ENCODE measurements at regions not wholly inside any gene's neighbourhood (a gene's known extent, or its start where the extent isn't known, plus 50 kb on each side); places are given as distances from the start of the nearest gene placed in this dataset.
"Not testable (repeated sequence)": the region's sequence is repeated elsewhere in the genome, so short reads cannot be mapped to it uniquely, and the experiment has no call there.

DNA sequence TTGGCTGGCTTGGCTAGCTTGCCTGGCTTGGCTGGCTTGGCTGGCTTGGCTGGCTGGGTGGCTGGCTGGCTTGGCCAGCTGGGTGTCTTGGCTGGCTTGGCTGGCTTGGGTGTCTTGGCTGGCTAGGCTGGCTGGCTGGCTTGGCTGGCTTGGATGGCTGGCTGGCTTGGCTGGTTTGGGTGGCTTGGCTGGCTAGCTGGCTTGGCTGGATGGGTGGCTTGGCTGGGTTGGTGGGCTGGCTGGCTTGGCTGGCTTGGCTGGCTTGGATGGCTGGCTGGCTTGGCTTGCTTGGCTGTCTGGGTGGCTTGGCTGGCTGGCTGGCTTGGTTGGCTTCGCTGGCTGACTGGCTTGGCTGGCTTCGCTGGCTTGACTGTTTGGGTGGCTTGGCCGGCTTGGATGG lies 440.3 kb downstream of the GOLGA6L6 start:
- H3K4me1 ChIP-seq (ENCODE audit: control insufficient read depth, insufficient read depth, low read length); H3K36me3 ChIP-seq (ENCODE audit: control insufficient read depth, insufficient read depth, low read length); BruUV-seq (replicated peaks); in situ Hi-C loops (cut with HindIII; ENCODE audit: low pct_unique_long_range_greater_than_20kb, low sequenced_read_pairs); ATAC-seq; CTCF ChIA-PET; intact Hi-C loops (cut with micrococcal nuclease; ENCODE audit: unreplicated experiment); POLR2A ChIA-PET; H3K27me3 ChIP-seq (ENCODE audit: control insufficient read depth, insufficient read depth, low read length); H3K4me3 ChIP-seq (ENCODE audit: low read depth in 2 of 2, low read length in 2 of 2); H3K27ac ChIP-seq (ENCODE audit: low read length); H3K9me3 ChIP-seq (ENCODE audit: control insufficient read depth, insufficient read depth, low read depth, low read length); DNase-seq (ENCODE audit: low read depth, low spot score): not testable (repeated sequence)

DNA sequence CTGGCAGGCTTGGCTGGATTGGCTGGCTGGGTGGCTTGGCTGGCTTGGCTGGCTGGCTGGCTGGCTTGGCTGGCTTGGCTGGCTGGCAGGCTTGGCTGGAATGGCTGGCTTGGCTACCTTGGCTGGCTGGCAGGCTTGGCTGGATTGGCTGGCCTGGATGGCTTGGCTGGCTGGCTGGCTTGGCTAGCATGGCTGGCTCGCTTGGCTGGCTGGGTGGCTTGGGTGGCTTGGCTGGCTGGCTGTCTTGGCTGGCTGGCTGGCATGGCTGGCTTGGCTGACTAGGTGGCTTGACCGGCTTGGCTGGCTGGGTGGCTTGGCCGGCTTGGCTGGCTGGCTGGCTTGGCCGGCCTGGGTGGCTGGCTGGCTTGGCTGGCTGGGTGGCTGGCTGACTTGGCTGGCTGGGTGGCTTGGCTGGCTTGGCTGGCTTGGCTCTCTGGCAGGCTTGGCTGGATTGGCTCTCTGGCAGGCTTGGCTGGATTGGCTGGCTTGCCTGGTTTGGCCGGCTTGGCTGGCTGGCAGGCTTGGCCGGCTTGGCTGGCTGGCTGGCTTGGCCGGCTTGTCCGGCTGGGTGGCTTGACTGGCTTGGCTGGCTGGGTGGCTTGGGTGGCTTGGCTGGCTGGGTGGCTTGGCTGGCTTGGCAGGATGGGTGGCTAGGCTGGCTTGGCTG lies 440.9 kb downstream of the GOLGA6L6 start:
- intact Hi-C loops (cut with micrococcal nuclease; ENCODE audit: unreplicated experiment); POLR2A ChIA-PET; DNase-seq (ENCODE audit: low read depth, low spot score); H3K36me3 ChIP-seq (ENCODE audit: control insufficient read depth, insufficient read depth, low read length); H3K4me3 ChIP-seq (ENCODE audit: low read depth in 2 of 2, low read length in 2 of 2); H3K27ac ChIP-seq (ENCODE audit: low read length); in situ Hi-C loops (cut with HindIII; ENCODE audit: low pct_unique_long_range_greater_than_20kb, low sequenced_read_pairs); CTCF ChIA-PET; H3K9me3 ChIP-seq (ENCODE audit: control insufficient read depth, insufficient read depth, low read depth, low read length); H3K27me3 ChIP-seq (ENCODE audit: control insufficient read depth, insufficient read depth, low read length); ATAC-seq; BruUV-seq (replicated peaks); H3K4me1 ChIP-seq (ENCODE audit: control insufficient read depth, insufficient read depth, low read length): not testable (repeated sequence)

DNA sequence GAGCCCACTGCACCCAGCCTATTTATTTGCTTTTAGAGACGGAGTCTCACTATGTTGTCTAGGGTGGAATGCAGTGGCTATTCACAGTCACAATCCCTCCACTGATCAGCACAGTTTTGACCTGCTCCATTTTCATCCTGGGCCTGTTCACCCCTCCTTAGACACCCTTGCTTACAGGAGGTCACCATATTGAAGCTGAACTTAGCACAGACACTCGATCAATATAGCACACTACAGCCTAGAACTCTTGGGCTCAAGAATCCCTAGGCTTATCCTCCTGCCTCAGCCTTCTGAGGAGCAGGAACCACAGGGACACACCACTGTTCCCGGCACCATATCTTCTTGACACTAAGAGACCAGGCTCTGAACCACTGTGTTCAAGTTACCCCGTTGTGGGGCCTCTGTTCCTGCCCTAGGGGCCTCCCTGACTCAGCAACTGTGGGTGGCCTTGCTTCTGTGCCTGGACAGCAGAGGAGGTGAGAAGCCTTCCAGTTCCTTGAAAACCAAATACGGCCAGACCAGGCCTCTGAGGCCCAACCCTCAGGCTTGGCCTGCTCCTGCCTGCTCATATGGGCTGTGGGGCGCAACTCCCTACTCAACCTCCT lies 445.8 kb downstream of the GOLGA6L6 start:
- H3K36me3 ChIP-seq (ENCODE audit: control insufficient read depth, insufficient read depth, low read length); in situ Hi-C loops (cut with HindIII; ENCODE audit: low pct_unique_long_range_greater_than_20kb, low sequenced_read_pairs); H3K4me1 ChIP-seq (ENCODE audit: control insufficient read depth, insufficient read depth, low read length); POLR2A ChIA-PET; ATAC-seq; H3K9me3 ChIP-seq (ENCODE audit: control insufficient read depth, insufficient read depth, low read depth, low read length); H3K4me3 ChIP-seq (ENCODE audit: low read depth in 2 of 2, low read length in 2 of 2); H3K27me3 ChIP-seq (ENCODE audit: control insufficient read depth, insufficient read depth, low read length); CTCF ChIA-PET; DNase-seq (ENCODE audit: low read depth, low spot score); intact Hi-C loops (cut with micrococcal nuclease; ENCODE audit: unreplicated experiment); BruUV-seq (replicated peaks); H3K27ac ChIP-seq (ENCODE audit: low read length): not testable (repeated sequence)

DNA sequence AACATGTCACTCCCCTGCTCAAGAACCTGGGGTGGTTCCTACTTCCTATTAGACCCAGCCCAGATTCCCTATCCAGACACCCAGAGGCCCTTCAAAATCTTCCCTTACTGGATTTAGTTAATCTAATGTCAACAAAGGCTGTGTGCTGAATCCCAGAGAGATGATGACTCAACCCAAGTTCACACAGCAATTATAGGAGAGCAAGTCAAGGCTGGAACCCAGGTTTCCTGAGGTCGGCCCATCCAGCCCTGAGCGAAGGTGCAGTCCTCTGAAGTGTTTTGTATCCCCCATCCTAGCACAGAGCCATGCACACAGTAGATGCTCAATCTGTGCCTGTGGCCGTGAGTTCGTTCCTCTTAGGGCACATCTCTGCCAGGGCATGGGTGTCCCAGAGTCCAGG lies 452.1 kb downstream of the GOLGA6L6 start:
- in situ Hi-C loops (cut with HindIII; ENCODE audit: low pct_unique_long_range_greater_than_20kb, low sequenced_read_pairs); CTCF ChIA-PET; DNase-seq (ENCODE audit: low read depth, low spot score); H3K36me3 ChIP-seq (ENCODE audit: control insufficient read depth, insufficient read depth, low read length); BruUV-seq (replicated peaks); ATAC-seq; H3K9me3 ChIP-seq (ENCODE audit: control insufficient read depth, insufficient read depth, low read depth, low read length); POLR2A ChIA-PET; H3K27ac ChIP-seq (ENCODE audit: low read length); intact Hi-C loops (cut with micrococcal nuclease; ENCODE audit: unreplicated experiment); H3K4me1 ChIP-seq (ENCODE audit: control insufficient read depth, insufficient read depth, low read length); H3K27me3 ChIP-seq (ENCODE audit: control insufficient read depth, insufficient read depth, low read length); H3K4me3 ChIP-seq (ENCODE audit: low read depth in 2 of 2, low read length in 2 of 2): not testable (repeated sequence)

DNA sequence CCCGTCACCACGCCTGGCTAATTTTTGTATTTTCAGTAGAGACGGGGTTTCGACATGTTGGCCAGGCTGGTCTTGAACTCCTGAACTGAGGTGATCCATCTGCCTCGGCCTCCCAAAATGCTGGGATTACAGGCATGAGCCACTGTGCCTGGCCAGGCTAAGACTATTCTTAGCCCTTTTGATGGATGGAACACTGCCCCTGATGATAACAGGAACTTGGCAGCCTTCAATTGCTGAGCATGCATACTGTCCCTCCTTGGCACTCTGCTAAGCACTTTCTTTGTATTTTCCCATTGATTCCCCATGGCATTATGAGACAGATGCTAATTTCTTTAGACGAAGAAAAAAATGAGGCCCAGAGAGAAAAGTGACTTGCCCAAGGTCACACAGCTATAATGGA lies 457.6 kb downstream of the GOLGA6L6 start:
- H3K4me3 ChIP-seq (ENCODE audit: low read depth in 2 of 2, low read length in 2 of 2); ATAC-seq; DNase-seq (ENCODE audit: low read depth, low spot score); intact Hi-C loops (cut with micrococcal nuclease; ENCODE audit: unreplicated experiment); H3K27me3 ChIP-seq (ENCODE audit: control insufficient read depth, insufficient read depth, low read length); in situ Hi-C loops (cut with HindIII; ENCODE audit: low pct_unique_long_range_greater_than_20kb, low sequenced_read_pairs); POLR2A ChIA-PET; CTCF ChIA-PET; H3K27ac ChIP-seq (ENCODE audit: low read length); H3K9me3 ChIP-seq (ENCODE audit: control insufficient read depth, insufficient read depth, low read depth, low read length); H3K4me1 ChIP-seq (ENCODE audit: control insufficient read depth, insufficient read depth, low read length); H3K36me3 ChIP-seq (ENCODE audit: control insufficient read depth, insufficient read depth, low read length); BruUV-seq (replicated peaks): not testable (repeated sequence)

DNA sequence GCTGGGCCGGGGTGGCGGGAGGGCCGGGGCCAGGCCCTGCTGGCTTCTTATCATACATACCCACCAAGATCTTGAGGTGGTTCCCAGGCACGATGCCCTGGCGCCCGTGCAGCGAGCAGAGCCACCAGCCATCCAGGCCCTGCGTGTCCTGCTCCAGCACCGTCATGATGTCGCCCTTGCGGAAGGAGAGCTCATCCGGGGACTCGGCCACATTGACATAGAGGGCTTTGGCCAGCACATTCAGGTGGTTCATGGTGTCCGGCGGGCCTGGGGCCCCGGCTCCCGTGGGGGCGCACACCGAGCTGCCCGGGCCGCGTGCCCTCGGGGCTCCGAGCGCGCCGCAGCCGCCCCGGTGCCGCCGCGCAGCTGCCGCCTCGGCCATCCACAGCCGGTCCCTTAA lies 467.5 kb downstream of the GOLGA6L6 start:
- H3K27ac ChIP-seq (ENCODE audit: low read length); H3K36me3 ChIP-seq (ENCODE audit: control insufficient read depth, insufficient read depth, low read length); ATAC-seq; POLR2A ChIA-PET; intact Hi-C loops (cut with micrococcal nuclease; ENCODE audit: unreplicated experiment); H3K9me3 ChIP-seq (ENCODE audit: control insufficient read depth, insufficient read depth, low read depth, low read length); H3K4me3 ChIP-seq (ENCODE audit: low read depth in 2 of 2, low read length in 2 of 2); CTCF ChIA-PET; DNase-seq (ENCODE audit: low read depth, low spot score); H3K27me3 ChIP-seq (ENCODE audit: control insufficient read depth, insufficient read depth, low read length); in situ Hi-C loops (cut with HindIII; ENCODE audit: low pct_unique_long_range_greater_than_20kb, low sequenced_read_pairs); BruUV-seq (replicated peaks); H3K4me1 ChIP-seq (ENCODE audit: control insufficient read depth, insufficient read depth, low read length): not testable (repeated sequence)

DNA sequence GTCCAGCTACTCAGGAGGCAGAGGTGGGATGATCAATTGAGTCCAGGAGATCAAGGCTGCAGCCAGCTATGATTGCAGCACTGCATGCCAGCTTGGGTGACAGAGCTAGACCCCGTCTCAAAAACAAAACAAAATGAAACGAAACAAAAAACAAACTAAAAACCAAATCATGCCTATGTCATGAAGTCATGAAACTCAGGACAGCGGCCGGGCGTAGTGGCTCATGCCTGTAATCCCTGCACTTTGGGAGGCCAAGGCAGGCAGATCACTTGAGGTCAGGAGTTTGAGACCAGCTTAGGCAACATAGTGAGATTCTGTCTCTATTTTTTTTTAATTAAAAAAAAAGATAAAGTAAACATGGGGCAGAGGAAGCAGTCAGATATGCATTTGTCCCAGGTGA lies 472.6 kb downstream of the GOLGA6L6 start:
- in situ Hi-C loops (cut with HindIII; ENCODE audit: low pct_unique_long_range_greater_than_20kb, low sequenced_read_pairs); H3K9me3 ChIP-seq (ENCODE audit: control insufficient read depth, insufficient read depth, low read depth, low read length); H3K36me3 ChIP-seq (ENCODE audit: control insufficient read depth, insufficient read depth, low read length); H3K4me1 ChIP-seq (ENCODE audit: control insufficient read depth, insufficient read depth, low read length); ATAC-seq; intact Hi-C loops (cut with micrococcal nuclease; ENCODE audit: unreplicated experiment); H3K4me3 ChIP-seq (ENCODE audit: low read depth in 2 of 2, low read length in 2 of 2); H3K27ac ChIP-seq (ENCODE audit: low read length); POLR2A ChIA-PET; CTCF ChIA-PET; H3K27me3 ChIP-seq (ENCODE audit: control insufficient read depth, insufficient read depth, low read length); DNase-seq (ENCODE audit: low read depth, low spot score); BruUV-seq (replicated peaks): not testable (repeated sequence)

Measured in Panc1 (cell line).